ENCODE measurements at regions not wholly inside any gene's neighbourhood (a gene's known extent, or its start where the extent isn't known, plus 50 kb on each side); places are given as distances from the start of the nearest gene placed in this dataset.

- WGBS (ENCODE audit: extremely low coverage, insufficient read length, low lambda C conversion rate): no CpG with 5 or more reads among the region's 1 CpG
Measured at GRCh38 chr1:164433818-164434170, 125.2 kb upstream of the PBX1 start.

More at GRCh38 chr1:164433818-164434170, 125.2 kb upstream of the PBX1 start:
- H4K20me1 ChIP-seq (ENCODE audit: control insufficient read depth, insufficient read depth, insufficient read length): no peaks in the 10 kb centered on the region
- H3K4me2 ChIP-seq (ENCODE audit: insufficient read depth, insufficient read length, low read length): no peak overlapping the region
- H4K5ac ChIP-seq (ENCODE audit: insufficient read length, low read depth, low read length): no peak overlapping the region
- no peak overlapping the region for H3K18ac ChIP-seq (ENCODE audit: insufficient read length, low read depth, low read length)
- H2BK12ac ChIP-seq (ENCODE audit: insufficient read length, low read depth, low read length): no peak overlapping the region
- H2AK5ac ChIP-seq (ENCODE audit: insufficient read length, low read length): no peak overlapping the region
- H3K4me1 ChIP-seq (ENCODE audit: insufficient read depth, low read length): no peaks in the 10 kb centered on the region
- H2BK120ac ChIP-seq (ENCODE audit: low read depth, low read length, poor library complexity, severe bottlenecking): no peak overlapping the region
- H2BK15ac ChIP-seq (ENCODE audit: low read depth, low read length): no peak overlapping the region
- H2AFZ ChIP-seq (ENCODE audit: low read length): no peak overlapping the region
- Mint-ChIP-seq H3K9me3 (no peaks in the 10 kb centered on the region), H3K27ac (no peak overlapping the region), H3K4me1 (no peaks in the 10 kb centered on the region), H3K36me3 (ENCODE audit: insufficient read depth in 1 of 3, low read depth in 3 of 3) (no peaks in the 10 kb centered on the region), H3K4me3 (no peak overlapping the region), H3K27me3 (ENCODE audit: low read depth) (no peaks in the 10 kb centered on the region; the same call in 1 of the 2 replicates)
- TF ChIP-seq CTCF (conservative IDR thresholded peaks at IDR 0.05): no peak
- H3K23ac ChIP-seq (ENCODE audit: insufficient read length, low read depth, low read length): no peak overlapping the region
- H3K4ac ChIP-seq (ENCODE audit: low read depth, low read length): no peak overlapping the region
- no peak for DNase-seq
- H2BK20ac ChIP-seq (ENCODE audit: low read depth, low read length, poor library complexity, severe bottlenecking): no peak overlapping the region
- no peaks in the 10 kb centered on the region for H3K79me2 ChIP-seq (ENCODE audit: insufficient read depth, low read length)
- no peak overlapping the region for H3K9ac ChIP-seq (ENCODE audit: extremely low read depth, insufficient read length, low read length)
- no peak overlapping the region for H4K8ac ChIP-seq (replicated peaks; ENCODE audit: insufficient read length, low read depth, low read length)
- no peak overlapping the region for H3K56ac ChIP-seq (ENCODE audit: insufficient read length, low read depth, low read length)
- no peaks in the 10 kb centered on the region for H3K23me2 ChIP-seq (ENCODE audit: insufficient read length, low read depth, low read length, poor library complexity, severe bottlenecking)
- H3K9me3 ChIP-seq (ENCODE audit: control insufficient read depth, low read depth, low read length): no peaks in the 10 kb centered on the region
- no peaks in the 10 kb centered on the region for H3K79me1 ChIP-seq (ENCODE audit: insufficient read depth, low read depth, low read length, poor library complexity, severe bottlenecking)
- no peak overlapping the region for H3K14ac ChIP-seq (ENCODE audit: insufficient read depth, low read length)
- no peak overlapping the region for H3K27ac ChIP-seq (ENCODE audit: insufficient read length, low read depth, low read length)
- no peak overlapping the region for H3T11ph ChIP-seq (ENCODE audit: low read length)
- H2BK5ac ChIP-seq (ENCODE audit: insufficient read length, low read length): no peak overlapping the region
- no peaks in the 10 kb centered on the region for H3K27me3 ChIP-seq (ENCODE audit: insufficient read depth, low read length)
- no peak overlapping the region for H4K91ac ChIP-seq (ENCODE audit: insufficient read length, low read depth, low read length)
